H9 (cell line): ENCODE measurements at regions not wholly inside any gene's neighbourhood (a gene's known extent, or its start where the extent isn't known, plus 50 kb on each side); places are given as distances from the start of the nearest gene placed in this dataset.

Experiments used
- DNase-seq: peaks from one replicate; pipeline ENCODE4 v3.0.0-alpha.2; 2017
- H2AFZ ChIP-seq: one replicate; pipeline ENCODE4 v1.6.1; 2013; ENCODE audit warnings: mild to moderate bottlenecking, low read length, control low read depth, moderate library complexity
- H2AK5ac ChIP-seq: 2 replicates; pipeline ENCODE4 v1.6.1; 2013; ENCODE audit warnings: low read length, control low read depth, mixed read lengths; ENCODE audit not compliant: insufficient read length
- H2BK120ac ChIP-seq: one replicate; pipeline ENCODE4 v1.6.1; 2013; ENCODE audit warnings: low read depth, mild to moderate bottlenecking, low read length, control low read depth, inconsistent platforms; ENCODE audit not compliant: poor library complexity, severe bottlenecking
- H2BK12ac ChIP-seq: 2 replicates; pipeline ENCODE4 v1.6.1; 2013; ENCODE audit warnings: low read length, control low read depth, mixed read lengths, low read depth; ENCODE audit not compliant: insufficient read length
- H2BK15ac ChIP-seq: 2 replicates; pipeline ENCODE4 v1.6.1; 2013; ENCODE audit warnings: low read depth, low read length, control low read depth
- H2BK20ac ChIP-seq: one replicate; pipeline ENCODE4 v1.6.1; 2013; ENCODE audit warnings: low read depth, mild to moderate bottlenecking, low read length, control low read depth, inconsistent platforms; ENCODE audit not compliant: poor library complexity, severe bottlenecking
- H2BK5ac ChIP-seq: 2 replicates; pipeline ENCODE4 v1.6.1; 2013; ENCODE audit warnings: low read length, control low read depth, mixed read lengths; ENCODE audit not compliant: insufficient read length
- H3K14ac ChIP-seq: 2 replicates; pipeline ENCODE4 v1.6.1; 2013; ENCODE audit warnings: low read length, control low read depth; ENCODE audit not compliant: insufficient read depth
- H3K18ac ChIP-seq: 2 replicates; pipeline ENCODE4 v1.6.1; 2013; ENCODE audit warnings: low read depth, mild to moderate bottlenecking, mixed read lengths, low read length, control low read depth; ENCODE audit not compliant: insufficient read length
- H3K23ac ChIP-seq: 2 replicates; pipeline ENCODE4 v1.6.1; 2013; ENCODE audit warnings: low read length, control low read depth, mixed read lengths, low read depth; ENCODE audit not compliant: insufficient read length
- H3K23me2 ChIP-seq: 2 replicates; pipeline ENCODE4 v1.6.1; 2013; ENCODE audit warnings: low read depth, mild to moderate bottlenecking, mixed read lengths, low read length, control low read depth; ENCODE audit not compliant: insufficient read length, poor library complexity, severe bottlenecking
- H3K27ac ChIP-seq: 2 replicates; pipeline ENCODE4 v1.5.1; 2013; ENCODE audit warnings: low read length, control low read depth, mixed read lengths, low read depth; ENCODE audit not compliant: insufficient read length
- H3K27me3 ChIP-seq: 2 replicates; pipeline ENCODE4 v1.6.1; 2013; ENCODE audit warnings: low read length, control low read depth, inconsistent platforms; ENCODE audit not compliant: insufficient read depth
- H3K4ac ChIP-seq: 2 replicates; pipeline ENCODE4 v1.6.1; 2013; ENCODE audit warnings: low read depth, mild to moderate bottlenecking, control low read depth, inconsistent platforms, low read length, moderate library complexity
- H3K4me1 ChIP-seq: 2 replicates; pipeline ENCODE4 v1.6.1; 2013; ENCODE audit warnings: low read length, control low read depth, inconsistent platforms; ENCODE audit not compliant: insufficient read depth
- H3K4me2 ChIP-seq: 2 replicates; pipeline ENCODE4 v1.6.1; 2013; ENCODE audit warnings: low read length, control low read depth, mixed read lengths; ENCODE audit not compliant: insufficient read length, insufficient read depth
- H3K56ac ChIP-seq: 2 replicates; pipeline ENCODE4 v1.6.1; 2013; ENCODE audit warnings: low read depth, mild to moderate bottlenecking, mixed read lengths, low read length, control low read depth; ENCODE audit not compliant: insufficient read length
- H3K79me1 ChIP-seq: 2 replicates; pipeline ENCODE4 v1.6.1; 2013; ENCODE audit warnings: low read depth, mild to moderate bottlenecking, moderate library complexity, low read length, control low read depth, inconsistent platforms; ENCODE audit not compliant: insufficient read depth, poor library complexity, severe bottlenecking
- H3K79me2 ChIP-seq: 2 replicates; pipeline ENCODE4 v1.6.1; 2013; ENCODE audit warnings: low read length, control low read depth, inconsistent platforms; ENCODE audit not compliant: insufficient read depth
- H3K9ac ChIP-seq: 2 replicates; pipeline ENCODE4 v1.6.1; 2013; ENCODE audit warnings: low read length, control low read depth, mixed read lengths; ENCODE audit not compliant: insufficient read length; ENCODE audit errors: extremely low read depth
- H3K9me3 ChIP-seq: one replicate; pipeline ENCODE4 v1.6.1; 2013; ENCODE audit warnings: low read depth, low read length, inconsistent platforms; ENCODE audit not compliant: control insufficient read depth
- H3T11ph ChIP-seq: one replicate; pipeline ENCODE4 v1.6.1; 2013; ENCODE audit warnings: mild to moderate bottlenecking, low read length, control low read depth, inconsistent platforms
- H4K20me1 ChIP-seq: one replicate; pipeline ENCODE4 v1.6.1; 2013; ENCODE audit not compliant: control insufficient read depth, insufficient read length, insufficient read depth
- H4K5ac ChIP-seq: 2 replicates; pipeline ENCODE4 v1.6.1; 2013; ENCODE audit warnings: low read depth, mild to moderate bottlenecking, mixed read lengths, low read length, control low read depth; ENCODE audit not compliant: insufficient read length
- H4K8ac ChIP-seq: replicated peaks from 2 replicates; pipeline ENCODE4 v1.6.1; 2013; ENCODE audit warnings: low read length, control low read depth, mixed read lengths, low read depth; ENCODE audit not compliant: insufficient read length
- H4K91ac ChIP-seq: 2 replicates; pipeline ENCODE4 v1.6.1; 2013; ENCODE audit warnings: low read depth, mild to moderate bottlenecking, moderate library complexity, mixed read lengths, low read length, control low read depth; ENCODE audit not compliant: insufficient read length
- H3K27ac Mint-ChIP-seq, 3 experiments: 2 replicates in 2 of 3; 3 replicates in 1 of 3; pipeline ENCODE4 v1.8.0; 2020 to 2021; ENCODE audit warnings: mixed read lengths in 3 of 3, mild to moderate bottlenecking in 1 of 3, moderate library complexity in 1 of 3
- H3K27me3 Mint-ChIP-seq: 2 replicates; pipeline ENCODE4 v1.8.0; 2021; ENCODE audit warnings: low read depth, mild to moderate bottlenecking, moderate library complexity, mixed read lengths
- H3K36me3 Mint-ChIP-seq, 3 experiments: 2 replicates in 2 of 3; 3 replicates in 1 of 3; pipeline ENCODE4 v1.8.0; 2020 to 2021; ENCODE audit warnings: low read depth in 3 of 3, mixed read lengths in 3 of 3; ENCODE audit not compliant: insufficient read depth in 1 of 3
- H3K4me1 Mint-ChIP-seq, 2 experiments: 2 replicates each; pipeline ENCODE4 v1.8.0; 2020; ENCODE audit warnings: mixed read lengths in 2 of 2
- H3K4me3 Mint-ChIP-seq, 2 experiments: 2 replicates in 1 of 2; 3 replicates in 1 of 2; pipeline ENCODE4 v1.8.0; 2020 to 2021; ENCODE audit warnings: mild to moderate bottlenecking in 2 of 2, mixed read lengths in 2 of 2, moderate library complexity in 1 of 2
- H3K9me3 Mint-ChIP-seq, 2 experiments: 2 replicates in 1 of 2; 3 replicates in 1 of 2; pipeline ENCODE4 v1.8.0; 2020; ENCODE audit warnings: mild to moderate bottlenecking in 2 of 2, mixed read lengths in 2 of 2, moderate library complexity in 1 of 2
- WGBS: extraction: QIAGEN DNeasy Blood & Tissue Kit; methylation state at CpG from one replicate; pipeline ENCODE4 v1.1.7; 2013; ENCODE audit warnings: missing lambda C conversion rate, low lambda C conversion rate, mixed read lengths; ENCODE audit not compliant: insufficient read length; ENCODE audit errors: extremely low coverage; 5-methylcytosine and 5-hydroxymethylcytosine counted together
- TF ChIP-seq, protein P1 (sequence below): fragments of 200-600 bp; sonication (generic); conservative IDR thresholded peaks from 3 replicates; pipeline ENCODE4 v1.8.0; 2021; ENCODE audit warnings: antibody characterized with exemption, mild to moderate bottlenecking

- no peak overlapping the region for H3K18ac ChIP-seq
- no peak overlapping the region for H2BK5ac ChIP-seq
- WGBS: no CpG with 5 or more reads among the region's 2 CpGs
- H2AK5ac ChIP-seq: no peak overlapping the region
- no peak overlapping the region for H2AFZ ChIP-seq
- peaks cover 2% of the 10 kb centered on the region for H4K20me1 ChIP-seq
- no peaks in the 10 kb centered on the region for H3K79me2 ChIP-seq
- no peak overlapping the region for H3K27ac ChIP-seq
- Mint-ChIP-seq H3K27ac (no peak overlapping the region), H3K36me3 (no peaks in the 10 kb centered on the region; a peak in 1 of 7 replicates), H3K9me3 (peaks cover 0 to 2% of the 10 kb centered on the region in 2 experiments; a peak in 2 of 5 replicates), H3K4me3 (no peak overlapping the region), H3K4me1 (peaks cover 46 to 47% of the 10 kb centered on the region in 2 experiments), H3K27me3 (peaks cover 34% of the 10 kb centered on the region)
- no peak overlapping the region for H4K5ac ChIP-seq
- no peak overlapping the region for H2BK12ac ChIP-seq
- no peak overlapping the region for H3T11ph ChIP-seq
- no peak overlapping the region for H4K91ac ChIP-seq
- no peak overlapping the region for H3K4ac ChIP-seq
- no peak overlapping the region for H3K9ac ChIP-seq
- no peak overlapping the region for H3K23ac ChIP-seq
- H3K4me1 ChIP-seq: peaks cover 10% of the 10 kb centered on the region; the same call in 1 of the 2 replicates
- no peaks in the 10 kb centered on the region for H3K23me2 ChIP-seq
- H2BK15ac ChIP-seq: no peak overlapping the region
- no peaks in the 10 kb centered on the region; the same call in 1 of the 2 replicates for H3K27me3 ChIP-seq
- no peak overlapping the region for H3K56ac ChIP-seq
- no peaks in the 10 kb centered on the region for H3K79me1 ChIP-seq
- H3K14ac ChIP-seq: no peak overlapping the region
- no peak overlapping the region for H3K4me2 ChIP-seq
- no peak overlapping the region for H2BK20ac ChIP-seq
- DNase-seq: no peak
- TF ChIP-seq, protein P1, sequence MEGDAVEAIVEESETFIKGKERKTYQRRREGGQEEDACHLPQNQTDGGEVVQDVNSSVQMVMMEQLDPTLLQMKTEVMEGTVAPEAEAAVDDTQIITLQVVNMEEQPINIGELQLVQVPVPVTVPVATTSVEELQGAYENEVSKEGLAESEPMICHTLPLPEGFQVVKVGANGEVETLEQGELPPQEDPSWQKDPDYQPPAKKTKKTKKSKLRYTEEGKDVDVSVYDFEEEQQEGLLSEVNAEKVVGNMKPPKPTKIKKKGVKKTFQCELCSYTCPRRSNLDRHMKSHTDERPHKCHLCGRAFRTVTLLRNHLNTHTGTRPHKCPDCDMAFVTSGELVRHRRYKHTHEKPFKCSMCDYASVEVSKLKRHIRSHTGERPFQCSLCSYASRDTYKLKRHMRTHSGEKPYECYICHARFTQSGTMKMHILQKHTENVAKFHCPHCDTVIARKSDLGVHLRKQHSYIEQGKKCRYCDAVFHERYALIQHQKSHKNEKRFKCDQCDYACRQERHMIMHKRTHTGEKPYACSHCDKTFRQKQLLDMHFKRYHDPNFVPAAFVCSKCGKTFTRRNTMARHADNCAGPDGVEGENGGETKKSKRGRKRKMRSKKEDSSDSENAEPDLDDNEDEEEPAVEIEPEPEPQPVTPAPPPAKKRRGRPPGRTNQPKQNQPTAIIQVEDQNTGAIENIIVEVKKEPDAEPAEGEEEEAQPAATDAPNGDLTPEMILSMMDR: no peak
- H4K8ac ChIP-seq: no peak overlapping the region
- no peak overlapping the region for H2BK120ac ChIP-seq
- no peaks in the 10 kb centered on the region for H3K9me3 ChIP-seq
These were observed 158.3 kb upstream of the ZMIZ1 start for GRCh38 chr10:78910476-78910875.
